ENCODE measurements at regions not wholly inside any gene's neighbourhood (a gene's known extent, or its start where the extent isn't known, plus 50 kb on each side); places are given as distances from the start of the nearest gene placed in this dataset.

GRCh38 chr6:22349051-22349450, 52.2 kb upstream of the PRL start:
- no peaks in the 10 kb centered on the region for H3K9me3 ChIP-seq
- no peaks in the 10 kb centered on the region for H3K36me3 ChIP-seq
- no peaks in the 10 kb centered on the region for H3K4me1 ChIP-seq (ENCODE audit: control insufficient read depth in 1 of 2, insufficient read depth in 1 of 2, low read depth in 1 of 2, low read length in 1 of 2)
- H3K27ac ChIP-seq: no peak overlapping the region
- H3K4me3 ChIP-seq (ENCODE audit: low read depth in 1 of 2, low read length in 1 of 2): no peak overlapping the region
- no peaks in the 10 kb centered on the region for H3K27me3 ChIP-seq
- TF ChIP-seq, protein P1, sequence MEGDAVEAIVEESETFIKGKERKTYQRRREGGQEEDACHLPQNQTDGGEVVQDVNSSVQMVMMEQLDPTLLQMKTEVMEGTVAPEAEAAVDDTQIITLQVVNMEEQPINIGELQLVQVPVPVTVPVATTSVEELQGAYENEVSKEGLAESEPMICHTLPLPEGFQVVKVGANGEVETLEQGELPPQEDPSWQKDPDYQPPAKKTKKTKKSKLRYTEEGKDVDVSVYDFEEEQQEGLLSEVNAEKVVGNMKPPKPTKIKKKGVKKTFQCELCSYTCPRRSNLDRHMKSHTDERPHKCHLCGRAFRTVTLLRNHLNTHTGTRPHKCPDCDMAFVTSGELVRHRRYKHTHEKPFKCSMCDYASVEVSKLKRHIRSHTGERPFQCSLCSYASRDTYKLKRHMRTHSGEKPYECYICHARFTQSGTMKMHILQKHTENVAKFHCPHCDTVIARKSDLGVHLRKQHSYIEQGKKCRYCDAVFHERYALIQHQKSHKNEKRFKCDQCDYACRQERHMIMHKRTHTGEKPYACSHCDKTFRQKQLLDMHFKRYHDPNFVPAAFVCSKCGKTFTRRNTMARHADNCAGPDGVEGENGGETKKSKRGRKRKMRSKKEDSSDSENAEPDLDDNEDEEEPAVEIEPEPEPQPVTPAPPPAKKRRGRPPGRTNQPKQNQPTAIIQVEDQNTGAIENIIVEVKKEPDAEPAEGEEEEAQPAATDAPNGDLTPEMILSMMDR (IDR thresholded peaks at IDR 0.05): no peak

DNA sequence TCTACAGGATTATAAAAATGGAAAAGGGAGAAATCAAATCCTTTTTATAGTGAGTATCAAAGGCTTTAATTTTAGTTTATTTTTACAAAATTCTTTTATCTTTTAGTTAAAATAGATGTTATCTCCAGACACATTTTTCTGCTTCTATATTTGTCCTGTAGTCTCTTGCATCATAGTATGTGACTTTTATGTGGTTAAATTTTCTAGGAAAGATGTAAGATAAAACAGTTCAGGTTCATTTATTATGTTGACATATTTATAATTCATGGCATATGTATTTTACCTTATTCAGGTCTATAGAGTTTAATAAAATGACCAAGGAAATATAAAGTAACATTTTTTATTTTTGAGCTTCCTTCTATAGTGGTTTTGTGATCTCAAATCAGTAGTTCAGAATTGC, 52.7 kb upstream of the PRL start:
- Histone ChIP-seq H3K27ac (no peak overlapping the region), H3K27me3 (no peaks in the 10 kb centered on the region), H3K4me1 (ENCODE audit: control insufficient read depth in 1 of 2, insufficient read depth in 1 of 2, low read depth in 1 of 2, low read length in 1 of 2) (no peaks in the 10 kb centered on the region), H3K4me3 (ENCODE audit: low read depth in 1 of 2, low read length in 1 of 2) (no peak overlapping the region), H3K36me3 (no peaks in the 10 kb centered on the region), H3K9me3 (no peaks in the 10 kb centered on the region)
- TF ChIP-seq, protein P1 (IDR thresholded peaks at IDR 0.05): no peak

DNA sequence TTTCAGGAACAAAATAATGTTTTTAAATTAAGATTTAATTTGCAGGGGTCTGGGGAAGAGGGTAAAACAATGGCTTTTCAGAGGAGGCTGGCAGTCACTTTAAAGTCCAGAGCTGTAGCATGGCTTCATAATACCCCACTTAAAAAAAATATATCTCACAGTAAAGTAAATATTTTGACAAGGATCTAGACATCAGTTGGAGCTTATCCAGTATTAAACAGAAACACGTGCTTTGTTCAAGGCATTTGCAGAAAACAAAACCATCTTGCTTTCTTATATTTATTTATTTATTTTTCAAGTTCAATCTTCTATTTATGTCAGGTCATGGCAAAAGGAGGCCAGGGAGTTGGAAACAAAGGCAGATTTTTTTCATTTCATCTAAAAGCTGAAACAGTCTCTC, 53.3 kb upstream of the PRL start:
- H3K4me3 ChIP-seq (ENCODE audit: low read depth in 1 of 2, low read length in 1 of 2): no peak overlapping the region
- TF ChIP-seq, protein P1 (IDR thresholded peaks at IDR 0.05): no peak
- no peaks in the 10 kb centered on the region for H3K27me3 ChIP-seq
- H3K4me1 ChIP-seq (ENCODE audit: control insufficient read depth in 1 of 2, insufficient read depth in 1 of 2, low read depth in 1 of 2, low read length in 1 of 2): no peaks in the 10 kb centered on the region
- H3K27ac ChIP-seq: no peak overlapping the region
- no peaks in the 10 kb centered on the region for H3K9me3 ChIP-seq
- H3K36me3 ChIP-seq: no peaks in the 10 kb centered on the region

DNA sequence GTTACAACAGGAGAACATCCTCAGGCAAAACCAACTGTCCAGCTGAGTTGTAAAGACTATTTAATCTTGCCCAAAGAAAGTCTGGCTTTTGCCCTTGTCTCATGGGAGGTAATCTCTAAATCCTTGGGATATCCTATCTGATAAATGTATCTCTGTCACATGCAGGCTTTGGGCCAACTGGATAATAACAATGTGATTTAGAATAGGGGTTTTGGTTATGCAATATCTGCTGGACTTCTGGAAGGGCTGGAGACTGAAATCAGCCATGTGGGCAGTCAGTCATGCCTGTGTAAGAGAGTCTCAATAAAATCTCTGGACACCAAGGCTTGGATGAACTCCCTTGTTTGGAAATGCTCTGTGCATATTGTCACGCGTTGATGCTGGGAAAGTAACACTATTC, 56.3 kb upstream of the PRL start:
- no peak overlapping the region for H3K27ac ChIP-seq
- H3K9me3 ChIP-seq: no peaks in the 10 kb centered on the region
- no peaks in the 10 kb centered on the region for H3K4me1 ChIP-seq (ENCODE audit: control insufficient read depth in 1 of 2, insufficient read depth in 1 of 2, low read depth in 1 of 2, low read length in 1 of 2)
- TF ChIP-seq, protein P1 (IDR thresholded peaks at IDR 0.05): no peak
- H3K36me3 ChIP-seq: no peaks in the 10 kb centered on the region
- no peak overlapping the region for H3K4me3 ChIP-seq (ENCODE audit: low read depth in 1 of 2, low read length in 1 of 2)
- no peaks in the 10 kb centered on the region for H3K27me3 ChIP-seq

GRCh38 chr6:22356362-22356940, 59.6 kb upstream of the PRL start:
- Histone ChIP-seq H3K4me3 (ENCODE audit: low read depth in 1 of 2, low read length in 1 of 2) (no peak overlapping the region), H3K27ac (no peak overlapping the region), H3K27me3 (no peaks in the 10 kb centered on the region), H3K36me3 (no peaks in the 10 kb centered on the region), H3K4me1 (ENCODE audit: control insufficient read depth in 1 of 2, insufficient read depth in 1 of 2, low read depth in 1 of 2, low read length in 1 of 2) (no peaks in the 10 kb centered on the region), H3K9me3 (no peaks in the 10 kb centered on the region)
- TF ChIP-seq, protein P1 (IDR thresholded peaks at IDR 0.05): no peak
